IMR-90 (cell line): ENCODE measurements at regions not wholly inside any gene's neighbourhood (a gene's known extent, or its start where the extent isn't known, plus 50 kb on each side); places are given as distances from the start of the nearest gene placed in this dataset.

Experiments
- ATAC-seq: fragments of 200-7000 bp; cut with Tn5 transposase; 2 replicates; pipeline ENCODE4 v1.9.1; 2020; ENCODE audit warnings: low read depth, mild to moderate bottlenecking, moderate library complexity
- BruUV-seq: library from RNA; stranded (reverse); fragments of 400-500 nt; replicated peaks from 2 replicates; lab custom pipeline; 2021; lab: Mats Ljungman, UMichigan
- CTCF ChIA-PET: fragments of 300-600 bp; formaldehyde crosslinking; extraction: SDS; loops from one replicate; lab custom pipeline; 2021; ENCODE audit warnings: antibody characterized with exemption; lab: Yijun Ruan, JAX
- POLR2A ChIA-PET: fragments of 300-600 bp; sonication (Branson Sonifier 250); formaldehyde crosslinking; loops from one replicate; lab custom pipeline; 2022; ENCODE audit warnings: antibody characterized with exemption; ENCODE audit not compliant: unreplicated experiment; lab: Charles Lee
- DNase-seq: peaks from one replicate; pipeline ENCODE4 v3.0.0; 2013
- H2AFZ ChIP-seq: replicated peaks from 2 replicates; pipeline ENCODE3; 2013; ENCODE audit warnings: low read length, mild to moderate bottlenecking; ENCODE audit not compliant: poor library complexity
- H2AK5ac ChIP-seq: 2 replicates; pipeline ENCODE4 v1.6.1; 2013; ENCODE audit warnings: low read depth, low read length, inconsistent platforms
- H2AK9ac ChIP-seq: replicated peaks from 2 replicates; pipeline ENCODE3; 2013; ENCODE audit warnings: mild to moderate bottlenecking, low read depth, low read length, moderate library complexity; ENCODE audit not compliant: poor library complexity
- H2BK120ac ChIP-seq: 2 replicates; pipeline ENCODE4 v1.6.1; 2013; ENCODE audit warnings: low read depth, low read length, inconsistent platforms
- H2BK15ac ChIP-seq: 3 replicates; pipeline ENCODE4 v1.6.1; 2013; ENCODE audit warnings: low read depth, low read length, inconsistent platforms
- H2BK20ac ChIP-seq: 2 replicates; pipeline ENCODE4 v1.6.1; 2013; ENCODE audit warnings: low read depth, mild to moderate bottlenecking, inconsistent platforms, low read length, moderate library complexity
- H2BK5ac ChIP-seq: 2 replicates; pipeline ENCODE4 v1.6.1; 2013; ENCODE audit warnings: mild to moderate bottlenecking, low read depth, low read length, inconsistent platforms; ENCODE audit not compliant: poor library complexity, severe bottlenecking
- H3K14ac ChIP-seq: replicated peaks from 2 replicates; pipeline ENCODE4 v1.6.1; 2013; ENCODE audit warnings: low read depth, low read length, inconsistent platforms
- H3K18ac ChIP-seq: 2 replicates; pipeline ENCODE4 v1.6.1; 2013; ENCODE audit warnings: low read depth, low read length, control low read depth
- H3K23ac ChIP-seq: 2 replicates; pipeline ENCODE4 v1.6.1; 2013; ENCODE audit warnings: low read depth, low read length, inconsistent platforms
- H3K27ac ChIP-seq: 2 replicates; pipeline ENCODE4 v1.5.1; 2013; ENCODE audit warnings: mild to moderate bottlenecking, control low read depth, low read length; ENCODE audit not compliant: insufficient read depth
- H3K27me3 ChIP-seq: 2 replicates; pipeline ENCODE4 v1.6.1; 2013; ENCODE audit warnings: low read length; ENCODE audit not compliant: control insufficient read depth, insufficient read depth
- H3K36me3 ChIP-seq: 2 replicates; pipeline ENCODE4 v1.6.1; 2013; ENCODE audit warnings: low read length, mixed read lengths; ENCODE audit not compliant: control insufficient read depth, insufficient read depth
- H3K4ac ChIP-seq: 2 replicates; pipeline ENCODE4 v1.6.1; 2013; ENCODE audit warnings: low read depth, low read length, inconsistent platforms
- H3K4me1 ChIP-seq: 2 replicates; pipeline ENCODE4 v1.6.1; 2013; ENCODE audit warnings: low read length, mixed read lengths; ENCODE audit not compliant: control insufficient read depth, insufficient read depth
- H3K4me2 ChIP-seq: 2 replicates; pipeline ENCODE4 v1.6.1; 2013; ENCODE audit warnings: low read depth, mild to moderate bottlenecking, control low read depth, low read length, moderate library complexity
- H3K4me3 ChIP-seq: 2 replicates; pipeline ENCODE4 v1.5.1; 2013; ENCODE audit warnings: low read depth, mild to moderate bottlenecking, control low read depth, low read length, moderate library complexity; ENCODE audit not compliant: insufficient read depth
- H3K56ac ChIP-seq: 2 replicates; pipeline ENCODE4 v1.6.1; 2013; ENCODE audit warnings: low read length, inconsistent platforms; ENCODE audit not compliant: insufficient read depth; ENCODE audit errors: extremely low read depth
- H3K79me1 ChIP-seq, 2 experiments: 2 replicates each; pipeline ENCODE4 v1.6.1; 2013; ENCODE audit warnings: low read length in 2 of 2, inconsistent platforms in 1 of 2, low read depth in 1 of 2
- H3K9ac ChIP-seq: 2 replicates; pipeline ENCODE4 v1.6.1; 2013; ENCODE audit warnings: low read depth, low read length, control low read depth
- H3K9me1 ChIP-seq: 2 replicates; pipeline ENCODE4 v1.6.1; 2013; ENCODE audit warnings: low read length, inconsistent platforms; ENCODE audit not compliant: insufficient read depth
- H3K9me3 ChIP-seq: 2 replicates; pipeline ENCODE4 v1.6.1; 2013; ENCODE audit warnings: low read length; ENCODE audit not compliant: control insufficient read depth, insufficient read depth
- H4K20me1 ChIP-seq: 2 replicates; pipeline ENCODE4 v1.6.1; 2013; ENCODE audit warnings: low read length, inconsistent platforms; ENCODE audit not compliant: insufficient read depth
- H4K5ac ChIP-seq: 2 replicates; pipeline ENCODE4 v1.6.1; 2013; ENCODE audit warnings: mild to moderate bottlenecking, low read depth, low read length, control low read depth
- H4K8ac ChIP-seq, 2 experiments: 2 replicates each; pipeline ENCODE4 v1.6.1; 2013; ENCODE audit warnings: low read depth in 2 of 2, low read length in 2 of 2, control low read depth in 1 of 2, inconsistent platforms in 1 of 2
- H4K91ac ChIP-seq: 2 replicates; pipeline ENCODE4 v1.6.1; 2013; ENCODE audit warnings: low read depth, low read length, inconsistent platforms; ENCODE audit not compliant: insufficient read depth
- CEBPB ChIP-seq: IDR thresholded peaks from 2 replicates; pipeline ENCODE4 v1.6.1; 2012; ENCODE audit warnings: low read depth, low read length, improper control_type of control experiment
- CHD1 ChIP-seq: IDR thresholded peaks from 2 replicates; pipeline ENCODE4 v1.6.1; 2012; ENCODE audit warnings: low read depth, low read length, improper control_type of control experiment
- FOS ChIP-seq: fragments of 150-350 bp; IDR thresholded peaks from 2 replicates; pipeline ENCODE4 v1.6.1; 2016; ENCODE audit warnings: low read depth, low read length
- MAFK ChIP-seq: IDR thresholded peaks from 2 replicates; pipeline ENCODE4 v1.6.1; 2012; ENCODE audit warnings: low read depth, low read length, improper control_type of control experiment
- POLR2A ChIP-seq: IDR thresholded peaks from 2 replicates; pipeline ENCODE4 v1.6.1; 2012; ENCODE audit warnings: mild to moderate bottlenecking, low read depth, low read length
- RCOR1 ChIP-seq: IDR thresholded peaks from 2 replicates; pipeline ENCODE4 v1.6.1; 2012; ENCODE audit warnings: mild to moderate bottlenecking, low read length, improper control_type of control experiment; ENCODE audit not compliant: insufficient replicate concordance
- RFX5 ChIP-seq: IDR thresholded peaks from 2 replicates; pipeline ENCODE4 v1.8.0; 2012; ENCODE audit warnings: low read depth, mild to moderate bottlenecking, low read length, moderate library complexity
- USF2 ChIP-seq: fragments of 150-350 bp; IDR thresholded peaks from 2 replicates; pipeline ENCODE4 v1.6.1; 2017; ENCODE audit warnings: mild to moderate bottlenecking, antibody characterized with exemption, low read length, low read depth
- WGBS, 2 experiments: methylation state at CpG; one replicate each; pipeline versions ENCODE4 v1.1.5 to v1.1.7; 2013; ENCODE audit warnings: missing lambda C conversion rate in 2 of 2; ENCODE audit not compliant: insufficient read length in 1 of 2; ENCODE audit errors: extremely low coverage in 2 of 2; 5-methylcytosine and 5-hydroxymethylcytosine counted together
- dilution Hi-C: fragments of 300-500 bp; cut with HindIII; formaldehyde crosslinking; loops from one replicate; pipeline ENCODE4 v1.14.3; 2018; ENCODE audit warnings: low sequenced_read_pairs; ENCODE audit not compliant: unreplicated experiment
- in situ Hi-C: fragments of 300-500 bp; cut with MboI; formaldehyde crosslinking; loops from 3 replicates; pipeline ENCODE4 v1.14.3; 2019; ENCODE audit warnings: low sequenced_read_pairs, inconsistent platforms, mixed read lengths
- intact Hi-C: fragments of 100-400 bp; cut with micrococcal nuclease; formaldehyde crosslinking; loops from 2 replicates; pipeline ENCODE4 v1.10.0; 2022
- TF ChIP-seq, protein P1 (sequence below): fragments of 150-350 bp; IDR thresholded peaks from 2 replicates; pipeline ENCODE4 v1.6.1; 2016; ENCODE audit warnings: low read depth, mild to moderate bottlenecking, low read length, moderate library complexity, borderline replicate concordance

- Histone ChIP-seq H3K4ac (no peak overlapping the region), H3K18ac (no peak overlapping the region), H2BK120ac (no peak overlapping the region), H3K4me3 (no peak overlapping the region), H3K9me1 (no peaks in the 10 kb centered on the region), H2BK5ac (no peak overlapping the region), H3K27me3 (no peaks in the 10 kb centered on the region), H3K27ac (no peak overlapping the region), H4K91ac (no peak overlapping the region), H3K79me1 (no peaks in the 10 kb centered on the region), H3K9ac (no peak overlapping the region), H2AK5ac (no peak overlapping the region), H4K8ac (no peak overlapping the region), H3K36me3 (no peaks in the 10 kb centered on the region), H3K4me2 (no peak overlapping the region), H3K56ac (no peak overlapping the region), H4K5ac (no peak overlapping the region), H2AFZ (no peak overlapping the region), H3K9me3 (peaks cover 7% of the 10 kb centered on the region), H2BK20ac (no peak overlapping the region), H3K14ac (no peak overlapping the region), H2AK9ac (no peak overlapping the region), H3K4me1 (no peaks in the 10 kb centered on the region), H3K23ac (no peak overlapping the region), H2BK15ac (no peak overlapping the region), H4K20me1 (no peaks in the 10 kb centered on the region)
- in situ Hi-C loops: no loop called here
- intact Hi-C loops: no loop called here
- ATAC-seq: no peak
- ChIA-PET CTCF (no interaction called here), POLR2A (no interaction called here)
- no peak for DNase-seq
- BruUV-seq: no TSS peak
- no CpG with 5 or more reads among the region's 2 CpGs for WGBS, 2 experiments
- dilution Hi-C loops: no loop called here
- no peak for TF ChIP-seq RCOR1
- TF ChIP-seq RFX5: no peak
- no peak for TF ChIP-seq USF2
- TF ChIP-seq, protein P1, sequence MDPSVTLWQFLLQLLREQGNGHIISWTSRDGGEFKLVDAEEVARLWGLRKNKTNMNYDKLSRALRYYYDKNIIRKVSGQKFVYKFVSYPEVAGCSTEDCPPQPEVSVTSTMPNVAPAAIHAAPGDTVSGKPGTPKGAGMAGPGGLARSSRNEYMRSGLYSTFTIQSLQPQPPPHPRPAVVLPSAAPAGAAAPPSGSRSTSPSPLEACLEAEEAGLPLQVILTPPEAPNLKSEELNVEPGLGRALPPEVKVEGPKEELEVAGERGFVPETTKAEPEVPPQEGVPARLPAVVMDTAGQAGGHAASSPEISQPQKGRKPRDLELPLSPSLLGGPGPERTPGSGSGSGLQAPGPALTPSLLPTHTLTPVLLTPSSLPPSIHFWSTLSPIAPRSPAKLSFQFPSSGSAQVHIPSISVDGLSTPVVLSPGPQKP: no peak
- TF ChIP-seq CEBPB: no peak
- no peak for TF ChIP-seq MAFK
- no peak for TF ChIP-seq POLR2A
- no peak for TF ChIP-seq CHD1
- no peak for TF ChIP-seq FOS
These were observed 102.5 kb upstream of the UNC13C start for GRCh38 chr15:53875711-53876110.
